ENCODE measurements at regions not wholly inside any gene's neighbourhood (a gene's known extent, or its start where the extent isn't known, plus 50 kb on each side); places are given as distances from the start of the nearest gene placed in this dataset.

GRCh38 chr12:61523276-61523992, 736.8 kb upstream of the USP15 start:
- no peaks in the 10 kb centered on the region for H3K4me1 ChIP-seq (replicated peaks in 1 of 2; ENCODE audit: control insufficient read depth in 2 of 2, insufficient read depth in 2 of 2, low read length in 2 of 2)
- no peak overlapping the region for H3K4me3 ChIP-seq
- CTCF ChIA-PET (ENCODE audit: low intra/inter-chr PET ratio), result no interaction called here
- H3K27me3 ChIP-seq (ENCODE audit: control insufficient read depth in 2 of 2, insufficient read depth in 2 of 2, low read length in 2 of 2), result no peaks in the 10 kb centered on the region
- in situ Hi-C loops (cut with MboI), result no loop called here
- H3K36me3 ChIP-seq (ENCODE audit: control insufficient read depth, insufficient read depth, low read length), result no peaks in the 10 kb centered on the region
- FAIRE-seq, result no peak
- TF ChIP-seq THRB (CRISPR knock-in tag; conservative IDR thresholded peaks at IDR 0.05) (no peak), ZNF165 (CRISPR knock-in tag; IDR thresholded peaks at IDR 0.05; ENCODE audit: borderline replicate concordance) (no peak)
- no peaks in the 10 kb centered on the region for H4K20me1 ChIP-seq (replicated peaks; ENCODE audit: control insufficient read depth, insufficient read depth, low read length)
- H3K79me2 ChIP-seq (ENCODE audit: control insufficient read depth, insufficient read depth, low read length), result no peaks in the 10 kb centered on the region
- POLR2A ChIA-PET, result no interaction called here
- no peak overlapping the region for H3K9ac ChIP-seq (ENCODE audit: insufficient read depth in 1 of 2, low read depth in 2 of 2, low read length in 2 of 2)
- no peak overlapping the region for H2AFZ ChIP-seq (ENCODE audit: low read depth, low read length)
- no peaks in the 10 kb centered on the region for H3K9me1 ChIP-seq (ENCODE audit: control insufficient read depth, insufficient read depth, low read length)
- no peaks in the 10 kb centered on the region for H3K9me3 ChIP-seq (replicated peaks; ENCODE audit: control insufficient read depth, insufficient read depth, low read depth, low read length)
- H3K27ac ChIP-seq (ENCODE audit: extremely low read depth, low read depth, low read length), result no peak overlapping the region
- no peak overlapping the region for H3K4me2 ChIP-seq (ENCODE audit: insufficient read depth, low read length)
- no TSS peak for BruUV-seq (replicated peaks)
- intact Hi-C loops (cut with micrococcal nuclease), result no loop called here
- ATAC-seq, result no peak
- WGBS (ENCODE audit: insufficient coverage, low coverage, missing lambda C conversion rate), result 0% methylated on average over 3 of the region's 3 CpGs
- DNase-seq (ENCODE audit: extremely low read depth in 1 of 4, low spot score in 3 of 4), result no peak

- DNase-seq (ENCODE audit: extremely low read depth in 1 of 4, low spot score in 3 of 4), result no peak
- no peak for FAIRE-seq
- Histone ChIP-seq H2AFZ (ENCODE audit: low read depth, low read length) (no peak overlapping the region), H3K9me3 (replicated peaks; ENCODE audit: control insufficient read depth, insufficient read depth, low read depth, low read length) (no peaks in the 10 kb centered on the region), H3K9me1 (ENCODE audit: control insufficient read depth, insufficient read depth, low read length) (no peaks in the 10 kb centered on the region), H3K27ac (ENCODE audit: extremely low read depth, low read depth, low read length) (no peak overlapping the region), H3K4me3 (no peak overlapping the region), H4K20me1 (replicated peaks; ENCODE audit: control insufficient read depth, insufficient read depth, low read length) (no peaks in the 10 kb centered on the region), H3K4me2 (ENCODE audit: insufficient read depth, low read length) (no peak overlapping the region), H3K79me2 (ENCODE audit: control insufficient read depth, insufficient read depth, low read length) (no peaks in the 10 kb centered on the region), H3K27me3 (ENCODE audit: control insufficient read depth in 2 of 2, insufficient read depth in 2 of 2, low read length in 2 of 2) (no peaks in the 10 kb centered on the region), H3K9ac (ENCODE audit: insufficient read depth in 1 of 2, low read depth in 2 of 2, low read length in 2 of 2) (no peak overlapping the region), H3K4me1 (replicated peaks in 1 of 2; ENCODE audit: control insufficient read depth in 2 of 2, insufficient read depth in 2 of 2, low read length in 2 of 2) (no peaks in the 10 kb centered on the region), H3K36me3 (ENCODE audit: control insufficient read depth, insufficient read depth, low read length) (no peaks in the 10 kb centered on the region)
- CTCF ChIA-PET (ENCODE audit: low intra/inter-chr PET ratio), result no interaction called here
- POLR2A ChIA-PET, result no interaction called here
- ATAC-seq, result no peak
- WGBS (ENCODE audit: insufficient coverage, low coverage, missing lambda C conversion rate), result 5% methylated on average over 2 of the region's 2 CpGs
- in situ Hi-C loops (cut with MboI) (no loop called here), intact Hi-C loops (cut with micrococcal nuclease) (no loop called here)
- BruUV-seq (replicated peaks), result no TSS peak
- TF ChIP-seq CBX2 (IDR thresholded peaks at IDR 0.05; ENCODE audit: insufficient read depth, low read length, poor library complexity, severe bottlenecking) (no peak), NBN (IDR thresholded peaks at IDR 0.05; ENCODE audit: low read depth) (no peak), ZNF507 (tag; conservative IDR thresholded peaks at IDR 0.05) (no peak), GABPA (tag; conservative IDR thresholded peaks at IDR 0.05; ENCODE audit: low read depth) (no peak), ZNF696 (CRISPR knock-in tag; conservative IDR thresholded peaks at IDR 0.05) (no peak), GABPB1 (CRISPR knock-in tag; IDR thresholded peaks at IDR 0.05) (no peak), NCOA4 (IDR thresholded peaks at IDR 0.05; ENCODE audit: partially characterized antibody) (no peak), ZNF445 (CRISPR knock-in tag; IDR thresholded peaks at IDR 0.05; ENCODE audit: low read depth) (no peak), THAP7 (CRISPR knock-in tag; IDR thresholded peaks at IDR 0.05) (no peak), ZNF140 (CRISPR knock-in tag; IDR thresholded peaks at IDR 0.05) (no peak), HLTF (IDR thresholded peaks at IDR 0.05) (no peak), ESRRA (IDR thresholded peaks at IDR 0.05; ENCODE audit: borderline replicate concordance, low read depth) (no peak), HIVEP1 (CRISPR knock-in tag; IDR thresholded peaks at IDR 0.05) (no peak), HNRNPLL (IDR thresholded peaks at IDR 0.05; ENCODE audit: low read depth, low read length, poor library complexity, severe bottlenecking) (no peak), SNIP1 (IDR thresholded peaks at IDR 0.05; ENCODE audit: low read depth) (no peak)
Measured at GRCh38 chr12:61524851-61525250, 735.4 kb upstream of the USP15 start.

All from K562 (cell line).